ENCODE measurements at regions not wholly inside any gene's neighbourhood (a gene's known extent, or its start where the extent isn't known, plus 50 kb on each side); places are given as distances from the start of the nearest gene placed in this dataset.

GRCh38 chr10:43888586-43888985 lies 239.9 kb upstream of the ZNF32 start:
- no peak for DNase-seq

- DNase-seq, result no peak
Measured at GRCh38 chr10:43885842-43886241, 237.2 kb upstream of the ZNF32 start.

- DNase-seq, result no peak
Measured at GRCh38 chr10:43885252-43885651, 236.6 kb upstream of the ZNF32 start.

GRCh38 chr10:43884501-43885105 lies 235.9 kb upstream of the ZNF32 start:
- DNase-seq, result no peak

- no peak for DNase-seq
Measured at GRCh38 chr10:43882711-43883110, 234.0 kb upstream of the ZNF32 start.

- no peak for DNase-seq
Measured at GRCh38 chr10:43881657-43882056, 233.0 kb upstream of the ZNF32 start.

- DNase-seq, result no peak
Measured at GRCh38 chr10:43880160-43880559, 231.5 kb upstream of the ZNF32 start.

- DNase-seq, result no peak
Measured at GRCh38 chr10:43879742-43880141, 231.1 kb upstream of the ZNF32 start.

- DNase-seq, result no peak
Measured at GRCh38 chr10:43879162-43879561, 230.5 kb upstream of the ZNF32 start.

GRCh38 chr10:43878386-43878785 lies 229.7 kb upstream of the ZNF32 start:
- DNase-seq, result no peak

- no peak for DNase-seq
Measured at GRCh38 chr10:43876976-43877375, 228.3 kb upstream of the ZNF32 start.

GRCh38 chr10:43874984-43875383 lies 226.3 kb upstream of the ZNF32 start:
- DNase-seq, result no peak

GRCh38 chr10:43873717-43874116 lies 225.0 kb upstream of the ZNF32 start:
- no peak for DNase-seq

GRCh38 chr10:43872644-43873043 lies 224.0 kb upstream of the ZNF32 start:
- no peak for DNase-seq

- DNase-seq, result no peak
Measured at GRCh38 chr10:43871545-43871944, 222.9 kb upstream of the ZNF32 start.

GRCh38 chr10:43870968-43871439 lies 222.3 kb upstream of the ZNF32 start:
- DNase-seq, result no peak

GRCh38 chr10:43869669-43870322 lies 221.1 kb upstream of the ZNF32 start:
- DNase-seq, result no peak

GRCh38 chr10:43868952-43869351 lies 220.3 kb upstream of the ZNF32 start:
- no peak for DNase-seq

- DNase-seq, result no peak
Measured at GRCh38 chr10:43867667-43868565, 219.2 kb upstream of the ZNF32 start.

GRCh38 chr10:43867113-43867512 lies 218.4 kb upstream of the ZNF32 start:
- DNase-seq, result no peak

- no peak for DNase-seq
Measured at GRCh38 chr10:43866712-43867111, 218.0 kb upstream of the ZNF32 start.

GRCh38 chr10:43865265-43866135 lies 216.8 kb upstream of the ZNF32 start:
- DNase-seq, result no peak

- no peak for DNase-seq
Measured at GRCh38 chr10:43864656-43865055, 216.0 kb upstream of the ZNF32 start.
